ENCODE measurements at regions not wholly inside any gene's neighbourhood (a gene's known extent, or its start where the extent isn't known, plus 50 kb on each side); places are given as distances from the start of the nearest gene placed in this dataset.

DNA sequence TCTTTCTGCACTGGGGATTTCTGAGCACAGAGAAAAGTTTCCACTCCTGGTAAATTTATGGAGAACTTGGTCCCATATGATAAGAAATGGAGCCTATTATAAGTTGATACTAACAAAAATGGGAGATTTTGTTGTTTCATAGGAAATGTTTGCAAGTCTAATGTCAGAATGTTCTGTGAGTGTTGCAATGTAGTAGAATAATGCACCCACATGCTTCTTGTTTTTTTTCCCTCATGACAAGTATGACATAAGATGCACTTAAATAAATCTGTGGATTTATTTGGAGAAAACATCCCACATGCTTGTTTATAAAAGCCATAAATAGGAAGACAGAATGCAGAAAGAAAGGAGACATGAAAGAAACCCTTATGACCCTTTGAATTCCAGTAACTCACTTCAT is 50.8 kb upstream of the KCNJ6 start:
- Mint-ChIP-seq H3K4me1 (ENCODE audit: low read depth) (no peaks in the 10 kb centered on the region), H3K27me3 (peaks cover 7% of the 10 kb centered on the region), H3K9me3 (ENCODE audit: low read depth) (no peaks in the 10 kb centered on the region), H3K36me3 (ENCODE audit: insufficient read depth) (no peaks in the 10 kb centered on the region), H3K27ac (no peak overlapping the region), H3K4me3 (ENCODE audit: low read depth) (no peak overlapping the region)
- TF ChIP-seq, protein P1, sequence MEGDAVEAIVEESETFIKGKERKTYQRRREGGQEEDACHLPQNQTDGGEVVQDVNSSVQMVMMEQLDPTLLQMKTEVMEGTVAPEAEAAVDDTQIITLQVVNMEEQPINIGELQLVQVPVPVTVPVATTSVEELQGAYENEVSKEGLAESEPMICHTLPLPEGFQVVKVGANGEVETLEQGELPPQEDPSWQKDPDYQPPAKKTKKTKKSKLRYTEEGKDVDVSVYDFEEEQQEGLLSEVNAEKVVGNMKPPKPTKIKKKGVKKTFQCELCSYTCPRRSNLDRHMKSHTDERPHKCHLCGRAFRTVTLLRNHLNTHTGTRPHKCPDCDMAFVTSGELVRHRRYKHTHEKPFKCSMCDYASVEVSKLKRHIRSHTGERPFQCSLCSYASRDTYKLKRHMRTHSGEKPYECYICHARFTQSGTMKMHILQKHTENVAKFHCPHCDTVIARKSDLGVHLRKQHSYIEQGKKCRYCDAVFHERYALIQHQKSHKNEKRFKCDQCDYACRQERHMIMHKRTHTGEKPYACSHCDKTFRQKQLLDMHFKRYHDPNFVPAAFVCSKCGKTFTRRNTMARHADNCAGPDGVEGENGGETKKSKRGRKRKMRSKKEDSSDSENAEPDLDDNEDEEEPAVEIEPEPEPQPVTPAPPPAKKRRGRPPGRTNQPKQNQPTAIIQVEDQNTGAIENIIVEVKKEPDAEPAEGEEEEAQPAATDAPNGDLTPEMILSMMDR (IDR thresholded peaks at IDR 0.05; ENCODE audit: unreplicated experiment): no peak
- DNase-seq (ENCODE audit: low spot score, unreplicated experiment): no peak

- Mint-ChIP-seq H3K27me3 (peaks cover 7% of the 10 kb centered on the region), H3K36me3 (ENCODE audit: insufficient read depth) (no peaks in the 10 kb centered on the region), H3K9me3 (ENCODE audit: low read depth) (no peaks in the 10 kb centered on the region), H3K27ac (no peak overlapping the region), H3K4me3 (ENCODE audit: low read depth) (no peak overlapping the region), H3K4me1 (ENCODE audit: low read depth) (no peaks in the 10 kb centered on the region)
- TF ChIP-seq, protein P1 (IDR thresholded peaks at IDR 0.05; ENCODE audit: unreplicated experiment): no peak
- DNase-seq (ENCODE audit: low spot score, unreplicated experiment): no peak
Observed at GRCh38 chr21:37968744-37969143, 52.5 kb upstream of the KCNJ6 start.

- Mint-ChIP-seq H3K4me3 (ENCODE audit: low read depth) (no peak overlapping the region), H3K4me1 (ENCODE audit: low read depth) (no peaks in the 10 kb centered on the region), H3K9me3 (ENCODE audit: low read depth) (no peaks in the 10 kb centered on the region), H3K36me3 (ENCODE audit: insufficient read depth) (no peaks in the 10 kb centered on the region), H3K27me3 (peaks cover 7% of the 10 kb centered on the region), H3K27ac (no peak overlapping the region)
- TF ChIP-seq, protein P1 (IDR thresholded peaks at IDR 0.05; ENCODE audit: unreplicated experiment): no peak
- DNase-seq (ENCODE audit: low spot score, unreplicated experiment): no peak
Observed at GRCh38 chr21:37970548-37970947, 54.3 kb upstream of the KCNJ6 start.

DNA sequence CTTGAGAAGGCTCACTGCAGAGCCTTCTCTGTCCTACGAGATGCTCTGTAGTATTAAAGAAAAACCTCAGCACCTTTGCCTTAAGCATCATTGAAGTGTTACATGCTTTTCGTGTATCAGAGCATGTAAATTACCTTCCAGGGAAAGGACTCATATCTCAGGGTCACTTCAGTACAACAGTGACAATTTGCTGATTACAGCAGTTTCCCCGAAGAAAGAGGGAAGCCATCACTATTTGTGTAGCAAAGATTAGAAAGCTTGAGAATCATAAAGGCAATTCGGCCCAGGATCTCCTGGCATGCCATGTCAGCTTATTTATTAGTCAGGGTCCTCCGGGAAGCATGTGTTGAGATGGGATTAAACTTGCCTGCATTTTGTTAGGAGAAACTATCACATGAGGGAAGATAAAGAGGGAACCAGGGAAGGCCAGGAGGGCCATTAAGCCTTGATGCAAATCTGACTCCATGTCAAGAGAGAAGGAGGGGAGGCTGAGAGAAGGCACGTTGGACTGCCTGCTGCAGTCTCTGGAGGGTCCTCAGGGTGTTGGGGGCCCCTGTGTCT is 55.2 kb upstream of the KCNJ6 start:
- TF ChIP-seq, protein P1 (IDR thresholded peaks at IDR 0.05; ENCODE audit: unreplicated experiment): no peak
- no peak overlapping the region for H3K4me3 Mint-ChIP-seq (ENCODE audit: low read depth)
- H3K27ac Mint-ChIP-seq: no peak overlapping the region
- H3K4me1 Mint-ChIP-seq (ENCODE audit: low read depth): no peaks in the 10 kb centered on the region
- H3K27me3 Mint-ChIP-seq: peaks cover 5% of the 10 kb centered on the region
- no peak for DNase-seq (ENCODE audit: low spot score, unreplicated experiment)
- no peaks in the 10 kb centered on the region for H3K9me3 Mint-ChIP-seq (ENCODE audit: low read depth)
- no peaks in the 10 kb centered on the region for H3K36me3 Mint-ChIP-seq (ENCODE audit: insufficient read depth)

GRCh38 chr21:37974081-37974480 is 57.8 kb upstream of the KCNJ6 start:
- H3K9me3 Mint-ChIP-seq (ENCODE audit: low read depth): no peaks in the 10 kb centered on the region
- H3K27ac Mint-ChIP-seq: no peak overlapping the region
- no peak for DNase-seq (ENCODE audit: low spot score, unreplicated experiment)
- no peaks in the 10 kb centered on the region for H3K36me3 Mint-ChIP-seq (ENCODE audit: insufficient read depth)
- H3K27me3 Mint-ChIP-seq: peaks cover 3% of the 10 kb centered on the region
- no peaks in the 10 kb centered on the region for H3K4me1 Mint-ChIP-seq (ENCODE audit: low read depth)
- H3K4me3 Mint-ChIP-seq (ENCODE audit: low read depth): no peak overlapping the region
- TF ChIP-seq, protein P1 (IDR thresholded peaks at IDR 0.05; ENCODE audit: unreplicated experiment): no peak
